GM10266 (cell line): ENCODE measurements at regions not wholly inside any gene's neighbourhood (a gene's known extent, or its start where the extent isn't known, plus 50 kb on each side); places are given as distances from the start of the nearest gene placed in this dataset.

Source experiments
- DNase-seq: peaks from one replicate; pipeline ENCODE4 v3.0.0; 2012; ENCODE audit errors: extremely low spot score
- CTCF ChIP-seq: IDR thresholded peaks from 2 replicates; pipeline ENCODE4 v1.5.1; 2012; ENCODE audit warnings: mild to moderate bottlenecking, low read depth; ENCODE audit not compliant: control insufficient read depth, insufficient read depth; ENCODE audit errors: missing control alignments

DNA sequence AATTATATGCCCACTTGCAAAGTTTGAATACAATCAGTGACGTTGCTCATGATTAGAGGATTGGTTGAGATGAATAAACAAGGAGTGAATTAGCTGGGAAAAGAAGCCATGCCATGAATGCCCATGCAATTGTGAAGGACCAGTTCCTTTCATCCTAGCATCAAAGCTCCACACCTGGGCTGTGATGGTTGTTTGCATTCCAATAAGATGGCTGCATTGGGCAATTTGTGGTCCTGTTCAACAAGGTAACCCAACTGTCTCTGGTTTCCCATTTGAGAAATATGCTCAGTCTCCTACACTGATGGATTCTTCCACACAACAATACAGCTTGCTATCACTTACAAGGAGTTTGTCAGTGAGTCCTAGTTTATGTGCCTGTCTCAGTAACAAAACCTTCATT, 550.2 kb downstream of the STK39 start:
- no peak for TF ChIP-seq CTCF
- no peak for DNase-seq

DNA sequence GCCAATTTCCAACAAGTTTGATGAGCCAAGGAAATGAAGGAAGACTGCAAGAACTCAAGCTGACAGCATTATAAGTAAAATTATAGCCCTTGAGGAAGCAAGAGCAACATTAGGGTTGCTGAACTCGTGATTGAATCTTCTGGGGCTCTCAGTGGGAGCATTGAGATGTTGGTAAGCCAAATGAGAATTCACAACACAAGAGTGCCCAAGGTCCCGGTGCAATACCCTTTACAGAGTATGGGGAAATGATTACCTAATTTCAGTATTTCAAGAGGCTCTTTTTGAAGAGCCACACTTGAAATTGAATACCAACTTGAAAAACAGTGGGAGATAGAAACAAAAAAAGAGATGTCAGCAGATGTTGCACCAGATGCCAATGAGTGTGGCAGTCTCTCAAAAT, 554.5 kb downstream of the STK39 start:
- DNase-seq, result no peak
- TF ChIP-seq CTCF, result no peak

DNA sequence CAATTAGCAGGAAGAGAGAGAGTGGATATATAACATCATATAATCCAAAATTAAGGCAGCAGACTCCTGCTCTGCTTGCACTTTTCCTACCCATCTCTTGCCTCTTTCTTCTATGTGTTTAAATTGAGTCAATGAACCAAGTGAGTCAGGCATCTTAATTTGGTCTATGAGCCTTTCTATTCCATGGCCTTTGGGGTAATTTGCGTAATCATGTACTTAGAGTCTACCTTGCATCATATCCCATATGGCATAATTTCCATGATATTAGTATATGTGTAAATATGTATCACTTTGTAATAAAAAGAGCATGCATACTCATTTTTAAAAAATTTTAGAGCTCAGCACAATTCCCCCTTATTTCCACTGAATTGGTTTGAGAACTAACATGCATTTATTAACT, 555.2 kb downstream of the STK39 start:
- no peak for DNase-seq
- TF ChIP-seq CTCF, result no peak

- peak; percentile 5 for TF ChIP-seq CTCF
- DNase-seq, result no peak
These were observed 558.0 kb downstream of the STK39 start for GRCh38 chr2:167689444-167689843.

- no peak for TF ChIP-seq CTCF
- no peak for DNase-seq
These were observed 560.7 kb downstream of the STK39 start for GRCh38 chr2:167686691-167687090.

DNA sequence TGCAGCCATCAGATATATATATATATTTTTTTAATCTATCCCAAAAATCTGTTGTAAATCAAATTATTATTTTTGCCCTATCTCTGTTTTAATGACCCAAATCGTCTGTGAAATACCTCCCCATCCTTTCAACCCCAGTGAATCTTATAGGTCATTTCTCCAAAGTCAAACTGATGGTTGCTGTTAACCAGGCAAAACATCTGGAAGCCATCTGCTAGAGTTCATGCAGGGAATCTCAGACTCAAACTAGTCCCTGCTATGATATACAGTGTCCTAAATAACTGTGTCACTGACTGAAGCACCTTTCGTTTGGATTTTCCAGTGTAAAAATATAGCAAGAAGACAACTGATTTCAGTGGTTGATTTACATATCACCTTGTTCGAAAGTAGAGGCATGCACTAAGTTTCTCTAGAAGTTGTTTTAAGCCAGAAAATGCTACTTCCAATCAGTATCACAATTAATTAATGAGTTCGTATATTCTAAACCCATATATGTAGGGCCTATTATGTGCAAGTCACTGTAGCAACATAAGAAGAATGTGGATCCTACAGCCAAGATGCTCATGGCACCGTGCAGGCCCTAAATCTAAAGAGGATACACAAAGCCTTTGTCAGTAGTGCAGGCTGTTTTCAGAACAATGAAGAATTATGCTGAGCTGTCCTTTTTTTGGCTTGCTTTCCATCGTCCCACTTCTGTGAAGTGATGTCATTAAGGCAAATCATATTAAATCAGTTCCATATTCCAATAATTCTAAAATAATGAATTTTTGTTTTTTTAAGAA, 566.0 kb downstream of the STK39 start:
- no peak for TF ChIP-seq CTCF
- no peak for DNase-seq

GRCh38 chr2:167678158-167678557, 569.2 kb downstream of the STK39 start:
- no peak for TF ChIP-seq CTCF
- DNase-seq, result no peak
